Lung (tissue), 11 donors: ENCODE measurements at regions not wholly inside any gene's neighbourhood (a gene's known extent, or its start where the extent isn't known, plus 50 kb on each side); places are given as distances from the start of the nearest gene placed in this dataset.

Experiments used
- ATAC-seq: fragments of 200-7000 bp; cut with Tn5 transposase; one replicate; pipeline ENCODE4 v1.9.1; 2020; ENCODE audit warnings: moderate number of reproducible peaks; ENCODE audit not compliant: insufficient read depth, low FRiP score
- DNase-seq, 3 donors: peaks; one replicate each; pipeline ENCODE4 v3.0.0-alpha.2; 2013 to 2017
- H3K27ac ChIP-seq, 2 donors: one replicate each; pipeline ENCODE4 v1.5.1; 2013; ENCODE audit warnings: mild to moderate bottlenecking in 2 of 2, moderate library complexity in 2 of 2, control low read depth in 1 of 2, inconsistent platforms in 1 of 2, low read depth in 1 of 2, low read length in 1 of 2
- H3K27me3 ChIP-seq, 3 donors: one replicate each; pipeline ENCODE4 v1.5.1; 2013; ENCODE audit warnings: low read length in 2 of 3; ENCODE audit not compliant: control insufficient read depth in 3 of 3, insufficient read depth in 3 of 3
- H3K36me3 ChIP-seq, 4 donors: one replicate each; pipeline ENCODE4 v1.5.1; 2013; ENCODE audit warnings: low read length in 4 of 4, mild to moderate bottlenecking in 1 of 4, moderate library complexity in 1 of 4; ENCODE audit not compliant: control insufficient read depth in 4 of 4, insufficient read depth in 4 of 4
- H3K4me1 ChIP-seq, 5 donors: one replicate each; pipeline ENCODE4 v1.5.1; 2013; ENCODE audit warnings: low read length in 5 of 5, mild to moderate bottlenecking in 2 of 5, moderate library complexity in 1 of 5; ENCODE audit not compliant: control insufficient read depth in 5 of 5, insufficient read depth in 5 of 5
- H3K4me3 ChIP-seq: one replicate; pipeline ENCODE4 v1.5.1; 2013; ENCODE audit warnings: mild to moderate bottlenecking, control low read depth, moderate library complexity
- H3K9ac ChIP-seq, 2 donors: one replicate each; pipeline ENCODE4 v1.5.1; 2013; ENCODE audit warnings: low read length in 2 of 2, control low read depth in 1 of 2; ENCODE audit not compliant: insufficient read depth in 1 of 2
- H3K9me3 ChIP-seq, 4 donors: one replicate each; pipeline ENCODE4 v1.5.1; 2013; ENCODE audit warnings: low read length in 3 of 4, mild to moderate bottlenecking in 1 of 4, moderate library complexity in 1 of 4; ENCODE audit not compliant: control insufficient read depth in 4 of 4, insufficient read depth in 3 of 4
- WGBS, 2 donors: extraction: QIAGEN DNeasy Blood & Tissue Kit; methylation state at CpG; one replicate each; pipeline ENCODE4 v1.1.7; 2013; 5-methylcytosine and 5-hydroxymethylcytosine counted together
- TF ChIP-seq, protein P1 (sequence below): IDR thresholded peaks from 2 replicates; pipeline ENCODE4 v1.5.1; 2012; ENCODE audit warnings: mild to moderate bottlenecking; ENCODE audit errors: control extremely low read depth, extremely low read depth
- donor health status: control.
- donor health status: control.
- donor health status: Bipolar disorder and iron deficiency.
- donor health status: healthy.
- donor health status: DM: yes; HTN: yes; CAD: no.

DNA sequence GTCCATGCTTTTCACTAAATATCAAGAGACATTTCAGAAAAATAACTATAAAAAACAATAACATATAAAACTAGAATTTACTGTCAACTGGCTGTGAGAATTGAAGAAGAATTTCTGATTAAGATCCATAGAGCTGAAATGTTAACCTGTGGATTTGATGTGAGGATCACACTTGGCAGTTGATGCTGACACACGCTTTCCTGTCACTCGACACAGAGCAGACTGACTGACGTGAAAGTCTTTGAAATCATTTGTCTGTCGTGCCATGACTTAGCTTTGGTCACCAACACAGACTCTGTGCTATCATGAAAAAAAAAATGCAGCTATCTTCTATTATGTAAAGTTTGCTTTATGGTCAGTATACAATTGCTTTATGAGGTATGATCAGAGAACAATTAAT lies 706.0 kb upstream of the ZP4 start:
- DNase-seq (no peak), ATAC-seq (no peak)
- H3K4me1 ChIP-seq: no peaks in the 10 kb centered on the region
- TF ChIP-seq, protein P1, sequence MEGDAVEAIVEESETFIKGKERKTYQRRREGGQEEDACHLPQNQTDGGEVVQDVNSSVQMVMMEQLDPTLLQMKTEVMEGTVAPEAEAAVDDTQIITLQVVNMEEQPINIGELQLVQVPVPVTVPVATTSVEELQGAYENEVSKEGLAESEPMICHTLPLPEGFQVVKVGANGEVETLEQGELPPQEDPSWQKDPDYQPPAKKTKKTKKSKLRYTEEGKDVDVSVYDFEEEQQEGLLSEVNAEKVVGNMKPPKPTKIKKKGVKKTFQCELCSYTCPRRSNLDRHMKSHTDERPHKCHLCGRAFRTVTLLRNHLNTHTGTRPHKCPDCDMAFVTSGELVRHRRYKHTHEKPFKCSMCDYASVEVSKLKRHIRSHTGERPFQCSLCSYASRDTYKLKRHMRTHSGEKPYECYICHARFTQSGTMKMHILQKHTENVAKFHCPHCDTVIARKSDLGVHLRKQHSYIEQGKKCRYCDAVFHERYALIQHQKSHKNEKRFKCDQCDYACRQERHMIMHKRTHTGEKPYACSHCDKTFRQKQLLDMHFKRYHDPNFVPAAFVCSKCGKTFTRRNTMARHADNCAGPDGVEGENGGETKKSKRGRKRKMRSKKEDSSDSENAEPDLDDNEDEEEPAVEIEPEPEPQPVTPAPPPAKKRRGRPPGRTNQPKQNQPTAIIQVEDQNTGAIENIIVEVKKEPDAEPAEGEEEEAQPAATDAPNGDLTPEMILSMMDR: no peak
- no peak overlapping the region for H3K4me3 ChIP-seq
- H3K27ac ChIP-seq: no peak overlapping the region
- no peak overlapping the region for H3K9ac ChIP-seq
- H3K36me3 ChIP-seq: no peaks in the 10 kb centered on the region
- no peaks in the 10 kb centered on the region for H3K9me3 ChIP-seq
- 84 to 86% methylated on average over 4 of the region's 4 CpGs for WGBS, 2 donors
- no peaks in the 10 kb centered on the region for H3K27me3 ChIP-seq

DNA sequence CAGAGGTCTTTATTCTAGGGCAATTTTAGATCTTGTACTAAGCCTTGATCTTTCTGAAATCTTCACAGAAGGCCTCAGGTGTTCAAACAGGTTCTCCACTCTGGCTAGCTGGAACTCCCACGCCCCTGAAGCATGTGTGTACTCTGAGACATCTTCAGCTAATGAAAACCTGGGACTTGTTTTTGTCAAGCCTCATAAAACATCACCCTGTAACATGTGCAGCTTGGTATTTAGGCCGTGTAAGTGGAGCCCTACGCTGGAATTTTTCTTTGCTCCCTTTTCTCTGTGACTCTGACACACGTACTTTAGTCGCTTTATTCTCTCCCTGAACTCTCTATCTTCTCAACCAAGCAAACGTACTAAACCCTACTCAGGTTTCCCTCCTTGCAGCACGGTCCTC lies 701.9 kb upstream of the ZP4 start:
- no peak overlapping the region for H3K4me3 ChIP-seq
- no peak overlapping the region for H3K27ac ChIP-seq
- TF ChIP-seq, protein P1: no peak
- no peak for ATAC-seq
- H3K4me1 ChIP-seq: no peaks in the 10 kb centered on the region
- H3K36me3 ChIP-seq: no peaks in the 10 kb centered on the region
- DNase-seq: no peak
- 63 to 80% methylated on average over 7 of the region's 7 CpGs for WGBS, 2 donors
- no peak overlapping the region for H3K9ac ChIP-seq
- H3K27me3 ChIP-seq: no peaks in the 10 kb centered on the region
- H3K9me3 ChIP-seq: no peaks in the 10 kb centered on the region

DNA sequence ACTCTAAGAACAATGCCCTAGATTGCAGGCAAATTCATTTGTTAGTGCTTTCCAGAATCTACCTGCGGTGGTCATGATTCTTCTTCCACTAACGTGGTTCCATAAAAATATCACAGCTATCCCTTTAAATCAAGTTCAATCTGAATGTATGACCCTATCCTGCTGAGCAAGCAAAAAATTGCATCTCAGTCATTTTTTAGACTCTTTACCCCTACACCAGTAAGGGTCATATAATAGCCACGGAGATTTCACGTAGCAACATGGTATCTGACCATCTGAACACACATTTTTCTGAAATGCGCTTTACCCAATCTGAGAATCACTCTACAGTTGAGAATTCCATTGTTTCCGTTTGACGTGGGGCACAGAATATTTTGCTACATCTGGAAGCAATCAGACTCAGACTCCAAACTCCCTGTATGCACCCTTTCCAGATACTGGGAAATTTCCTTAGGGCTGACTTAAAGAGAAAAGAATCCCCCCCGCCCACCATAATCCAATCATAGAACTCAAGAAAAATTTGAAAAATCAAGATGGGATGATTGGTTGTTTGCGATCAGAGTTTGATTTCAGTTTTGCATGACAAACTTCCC lies 699.2 kb upstream of the ZP4 start:
- Histone ChIP-seq H3K36me3 (no peaks in the 10 kb centered on the region), H3K27me3 (no peaks in the 10 kb centered on the region), H3K27ac (no peak overlapping the region), H3K9ac (no peak overlapping the region), H3K4me3 (no peak overlapping the region), H3K9me3 (no peaks in the 10 kb centered on the region), H3K4me1 (no peaks in the 10 kb centered on the region)
- DNase-seq (no peak), ATAC-seq (no peak)
- WGBS, 2 donors: 77 to 85% methylated on average over 9 of the region's 9 CpGs
- TF ChIP-seq, protein P1: no peak

DNA sequence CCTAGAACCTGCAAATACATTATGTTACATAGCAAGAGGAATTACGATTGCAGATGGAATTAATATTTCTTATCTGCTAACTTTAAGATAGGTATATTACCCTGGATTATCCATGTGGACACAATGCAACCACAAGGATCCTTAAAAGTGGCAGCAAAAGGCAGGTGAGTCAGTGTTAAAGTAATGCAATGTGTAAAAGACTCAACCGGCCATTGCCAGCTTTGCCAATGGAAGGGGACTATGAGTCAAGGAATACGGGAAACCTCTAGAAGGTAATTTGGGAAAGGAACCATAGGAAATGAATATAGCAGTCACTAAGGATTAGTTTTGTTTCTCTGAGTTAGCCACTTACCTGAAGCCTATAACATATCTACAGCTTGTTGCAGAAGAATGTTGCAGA lies 692.1 kb upstream of the ZP4 start:
- TF ChIP-seq, protein P1: no peak
- WGBS, 2 donors: 89 to 95% methylated on average over 3 of the region's 3 CpGs
- ATAC-seq: no peak

More for the DNA sequence above, 692.1 kb upstream of the ZP4 start:
- Histone ChIP-seq H3K4me3 (no peak overlapping the region), H3K36me3 (no peaks in the 10 kb centered on the region), H3K4me1 (no peaks in the 10 kb centered on the region), H3K27ac (no peak overlapping the region), H3K27me3 (no peaks in the 10 kb centered on the region), H3K9ac (no peak overlapping the region), H3K9me3 (no peaks in the 10 kb centered on the region)
- no peak for DNase-seq
